Renal pelvis (tissue), 1 donor: ENCODE measurements at regions not wholly inside any gene's neighbourhood (a gene's known extent, or its start where the extent isn't known, plus 50 kb on each side); places are given as distances from the start of the nearest gene placed in this dataset.
"Not testable (repeated sequence)": the region's sequence is repeated elsewhere in the genome, so short reads cannot be mapped to it uniquely, and the experiment has no call there.

Source experiments
- DNase-seq: peaks from one replicate; pipeline ENCODE4 v3.0.0-alpha.2; 2013

DNA sequence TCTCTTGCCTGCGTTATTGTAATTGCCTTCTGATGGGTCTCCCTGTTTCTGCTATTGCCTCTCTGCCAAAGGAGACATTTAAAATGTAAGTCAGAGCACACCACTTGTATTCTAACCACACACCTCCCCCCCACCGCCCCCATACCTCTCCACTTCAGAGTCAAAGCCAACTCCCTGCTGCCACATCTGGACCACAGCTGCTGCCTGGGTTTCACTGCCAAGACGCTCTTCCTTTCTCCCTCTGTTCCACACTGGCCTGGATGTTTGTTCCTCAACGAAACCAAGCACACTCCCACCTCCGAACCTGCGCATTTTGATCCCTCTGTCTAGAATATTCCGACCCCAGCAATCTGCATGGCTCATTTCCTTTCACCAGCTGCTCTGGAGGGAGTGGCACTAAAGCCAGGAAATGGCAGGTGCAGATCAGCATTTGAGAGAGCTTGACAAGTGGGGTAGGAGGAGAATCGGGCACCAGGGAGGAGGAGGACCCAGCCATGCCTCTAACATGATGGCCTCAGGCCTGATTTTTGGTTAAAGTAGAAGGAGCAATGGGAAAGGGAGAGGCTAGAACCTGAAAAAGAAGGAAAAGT lies 92.4 kb upstream of the HS3ST2 start:
- DNase-seq: no peak

DNA sequence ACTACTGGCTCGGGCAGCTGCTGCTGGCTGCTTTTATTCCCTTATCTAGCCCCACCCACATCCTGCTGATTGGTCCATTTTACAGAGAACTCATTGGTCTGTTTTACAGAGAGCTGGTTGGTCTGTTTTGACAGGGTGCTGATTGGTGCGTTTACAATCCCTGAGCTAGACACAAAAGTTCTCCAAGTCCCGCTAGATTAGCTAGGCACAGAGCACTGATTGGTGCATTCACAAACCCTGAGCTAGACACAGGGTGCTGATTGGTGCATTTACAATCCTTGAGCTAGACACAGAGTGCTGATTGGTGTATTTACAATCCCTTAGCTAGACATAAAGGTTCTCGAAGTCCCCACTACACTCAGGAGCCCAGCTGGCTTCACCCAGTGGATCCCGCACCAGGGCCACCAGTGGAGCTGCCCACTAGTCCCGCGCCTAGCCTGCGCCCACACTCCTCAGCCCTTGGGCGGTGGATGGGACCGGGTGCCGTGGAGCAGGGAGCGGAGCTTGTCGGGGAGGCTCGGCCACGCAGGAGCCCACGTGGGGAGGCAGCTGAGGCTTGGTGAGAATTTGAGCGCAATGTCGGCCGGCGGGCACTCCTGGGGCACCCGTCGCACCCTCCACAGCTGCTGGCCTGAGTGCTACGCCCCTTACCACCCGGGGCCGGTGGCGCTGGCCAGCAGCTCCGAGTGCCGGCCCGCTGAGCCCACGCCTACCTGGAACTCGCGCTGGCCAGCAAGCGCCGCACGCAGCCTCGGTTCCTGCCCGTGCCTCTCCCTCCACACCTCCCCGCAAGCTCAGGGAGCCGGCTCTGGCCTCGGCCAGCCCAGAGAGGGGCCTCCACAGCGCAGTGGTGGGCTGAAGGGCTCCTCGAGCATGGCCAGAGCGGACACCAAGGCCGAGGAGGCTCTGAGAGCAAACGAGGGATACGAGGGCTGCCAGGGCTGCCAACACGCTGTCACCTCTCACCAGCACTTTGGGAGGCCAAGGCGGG lies 91.1 kb upstream of the HS3ST2 start:
- not testable (repeated sequence) for DNase-seq

DNA sequence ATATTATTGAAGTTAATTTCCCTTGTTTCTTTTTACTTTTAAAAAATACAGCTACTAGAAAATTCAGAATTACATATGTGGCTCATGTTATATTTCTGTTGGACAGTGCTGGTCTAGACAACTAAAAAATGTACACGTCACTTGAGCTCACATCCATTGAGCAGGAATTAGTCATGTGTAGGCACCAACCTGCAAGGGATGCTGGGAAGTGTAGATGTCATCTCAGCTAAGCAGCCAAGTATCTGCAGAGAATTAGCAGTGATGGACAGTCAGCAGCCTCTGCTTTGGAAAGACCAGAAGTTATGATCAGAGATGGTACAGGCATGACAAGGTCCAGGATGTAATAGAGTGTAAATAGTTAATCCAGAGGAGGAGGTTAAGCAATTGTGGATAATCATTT lies 87.1 kb upstream of the HS3ST2 start:
- no peak for DNase-seq

DNA sequence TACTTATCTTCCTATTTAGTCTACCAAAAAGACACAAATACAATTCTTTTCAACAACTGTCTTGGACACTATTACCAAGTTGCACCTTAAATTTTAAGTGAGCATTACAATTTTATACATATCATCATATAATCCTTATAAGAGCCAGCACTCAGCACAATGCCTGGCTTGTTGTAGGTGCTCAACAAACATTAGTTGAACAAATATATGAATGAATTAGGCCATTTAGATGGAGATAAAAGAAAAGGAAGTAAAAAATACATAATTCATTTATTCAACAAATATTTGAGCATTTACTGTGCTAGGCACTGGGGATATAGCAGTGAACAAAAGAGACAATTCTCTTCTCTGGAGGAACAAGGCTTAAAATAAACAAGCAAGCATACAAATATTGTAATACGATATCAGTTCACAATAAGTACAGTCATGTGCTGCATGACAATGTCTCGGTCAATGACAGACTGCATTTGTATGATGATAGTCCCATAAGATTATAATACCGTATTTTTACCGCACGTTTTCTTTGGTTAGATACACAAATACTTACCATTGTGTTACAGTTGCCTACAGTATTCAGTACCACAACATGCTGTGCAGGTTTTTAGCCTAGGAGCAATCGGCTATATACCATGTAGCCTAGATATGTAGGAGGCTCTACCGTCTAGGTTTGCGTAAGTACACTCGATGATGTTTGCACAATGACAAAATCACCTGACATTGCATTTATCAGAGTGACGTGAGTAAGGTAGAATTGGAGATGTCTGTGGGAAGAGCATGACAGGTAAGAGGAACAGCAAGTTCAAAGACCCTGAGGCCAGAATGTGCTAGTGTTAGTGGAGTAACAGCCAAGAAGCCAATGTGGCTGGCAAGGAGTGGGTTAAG lies 86.4 kb upstream of the HS3ST2 start:
- DNase-seq: no peak

DNA sequence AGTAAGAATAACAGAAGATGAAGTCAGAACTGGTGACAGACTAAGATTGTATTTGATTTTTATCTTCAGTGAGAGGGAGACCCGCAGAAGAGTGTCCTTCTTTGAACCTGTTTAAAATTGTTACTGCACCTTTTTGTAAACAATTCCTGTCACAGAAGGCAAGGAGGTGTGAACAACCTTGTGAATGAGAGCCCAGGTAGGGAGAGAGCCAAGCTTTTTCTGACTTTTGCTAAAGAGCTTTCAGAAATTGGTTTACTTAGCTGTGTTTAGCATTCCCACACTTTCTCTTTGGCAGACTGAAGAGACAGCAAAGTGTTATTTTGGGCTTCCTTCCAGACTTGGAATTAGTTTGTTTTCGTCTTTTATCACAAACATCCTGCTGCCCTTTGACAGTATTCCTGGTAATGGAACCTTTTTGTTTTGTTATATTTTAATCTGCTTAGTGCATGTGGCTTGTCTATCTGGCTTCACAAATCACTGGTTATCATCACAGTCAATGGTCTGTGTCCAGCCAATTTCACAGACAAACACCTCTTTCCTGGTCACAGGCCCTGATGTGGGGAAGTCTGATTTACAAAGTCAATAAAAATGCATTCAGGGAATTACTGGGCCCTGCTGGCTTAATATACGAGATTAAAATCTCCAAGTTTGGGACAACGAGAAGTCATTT lies 85.7 kb upstream of the HS3ST2 start:
- DNase-seq: peak; percentile 37

DNA sequence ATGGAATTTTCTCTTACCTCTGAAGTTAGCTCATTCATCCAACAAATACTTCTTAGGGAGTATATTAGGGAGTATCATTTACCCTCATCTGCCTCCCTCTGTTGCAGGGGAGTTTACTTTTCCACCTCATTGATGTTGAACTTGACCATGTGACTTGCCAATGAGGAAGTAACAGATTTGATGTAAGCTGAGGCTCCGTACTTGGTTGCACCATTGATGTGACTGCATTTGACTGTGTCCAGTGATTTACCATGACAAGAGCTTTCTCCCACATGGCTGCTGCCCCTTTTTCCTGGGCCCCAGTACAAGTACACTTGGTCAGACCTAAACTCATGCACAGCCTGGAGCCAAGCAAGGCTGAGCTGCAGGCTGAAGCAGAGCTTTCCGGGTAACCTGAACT lies 81.6 kb upstream of the HS3ST2 start:
- peak; percentile 82 for DNase-seq

DNA sequence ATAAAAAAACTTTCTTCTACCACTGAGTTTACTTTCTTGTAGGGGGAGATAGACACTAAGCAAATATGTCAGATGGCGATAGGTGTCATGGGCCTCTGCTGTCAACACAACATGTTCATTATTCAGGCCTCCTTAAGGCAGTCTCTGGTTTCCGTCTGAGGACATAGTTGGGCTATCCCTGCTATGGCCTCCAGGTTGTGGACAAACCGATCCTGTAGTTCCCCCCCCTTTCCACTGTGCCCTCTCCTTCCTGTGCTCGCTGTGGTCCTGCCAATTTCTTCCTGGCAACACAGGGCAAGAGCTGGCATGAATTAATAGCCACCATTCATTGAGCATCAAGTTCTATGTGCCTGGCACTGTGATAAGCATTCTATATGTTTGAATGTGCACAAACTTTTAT lies 81.0 kb upstream of the HS3ST2 start:
- DNase-seq: no peak

DNA sequence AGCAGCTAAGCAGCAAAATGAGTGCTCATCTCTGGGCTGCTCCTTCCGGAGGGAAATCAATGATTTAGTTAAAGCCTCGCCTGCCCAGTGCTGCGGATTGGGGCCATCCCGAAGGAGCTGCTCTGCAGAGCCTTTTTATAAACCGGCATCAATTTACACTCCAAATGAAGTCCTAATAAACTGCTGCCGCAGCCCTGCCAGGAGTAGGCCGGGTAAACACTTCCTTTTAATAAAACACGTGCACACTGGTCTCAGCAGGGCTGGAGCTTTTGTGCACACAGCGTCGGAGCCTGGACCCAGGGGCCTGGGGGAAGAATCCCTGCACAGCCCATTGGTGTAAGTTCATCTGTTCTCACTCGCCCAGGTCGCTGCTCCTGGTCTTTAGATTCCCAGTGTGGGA lies 79.6 kb upstream of the HS3ST2 start:
- DNase-seq: no peak

DNA sequence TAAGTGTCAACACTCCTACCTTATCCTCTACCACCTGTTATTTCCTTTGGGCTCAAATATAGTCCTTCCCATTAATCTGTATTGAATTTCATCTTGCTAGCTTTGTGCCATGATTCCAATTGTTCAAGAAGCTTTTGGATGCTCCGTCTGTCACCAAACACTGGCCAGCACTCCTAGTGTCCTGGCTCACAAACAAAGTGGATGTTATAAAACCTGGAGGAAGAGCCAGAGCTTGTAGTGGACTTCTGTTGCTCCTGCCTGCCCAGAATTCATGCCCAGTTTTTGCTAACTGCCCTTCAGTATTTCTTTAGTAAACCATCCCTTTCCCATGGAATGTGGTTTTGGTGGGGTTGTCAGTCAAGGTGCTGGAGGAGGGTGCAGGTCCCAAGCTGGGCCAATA lies 77.2 kb upstream of the HS3ST2 start:
- DNase-seq: no peak

DNA sequence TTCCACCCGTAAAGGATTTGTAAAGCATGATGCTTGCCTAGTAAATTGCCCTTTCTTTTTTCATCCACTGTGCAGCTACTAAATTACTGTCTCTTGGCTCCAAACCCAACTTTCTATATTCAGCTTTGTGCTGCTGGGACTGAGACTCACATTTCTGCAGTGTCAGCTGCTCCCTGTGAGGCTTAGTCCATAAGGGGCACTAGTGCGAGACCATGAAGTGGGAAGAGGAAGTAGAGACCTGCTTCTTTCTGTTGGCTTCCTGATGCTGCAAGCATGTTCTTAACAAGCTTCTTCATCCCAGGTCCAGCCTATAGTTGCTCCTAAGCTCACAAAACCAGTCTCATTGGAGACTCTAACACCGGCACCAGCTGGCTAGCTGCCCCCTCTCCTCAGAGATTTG lies 74.9 kb upstream of the HS3ST2 start:
- no peak for DNase-seq

DNA sequence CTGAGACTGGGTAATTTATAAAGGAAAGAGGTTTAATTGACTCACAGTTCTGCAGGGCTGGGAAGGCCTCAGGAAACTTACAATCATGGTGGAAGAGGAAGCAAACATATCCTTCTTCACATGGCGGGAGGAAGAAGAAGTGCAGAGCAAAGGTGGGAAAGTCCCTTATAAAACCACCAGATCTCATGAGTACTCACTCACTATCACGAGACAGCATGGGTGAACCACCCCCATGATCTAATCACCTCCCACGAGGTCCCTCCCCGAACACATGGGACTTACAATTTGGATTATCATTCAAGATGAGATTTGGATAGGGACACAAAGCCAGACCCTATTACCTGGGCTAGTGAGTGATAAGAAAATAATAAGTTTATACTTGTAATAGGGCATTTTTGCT lies 70.6 kb upstream of the HS3ST2 start:
- DNase-seq: no peak

DNA sequence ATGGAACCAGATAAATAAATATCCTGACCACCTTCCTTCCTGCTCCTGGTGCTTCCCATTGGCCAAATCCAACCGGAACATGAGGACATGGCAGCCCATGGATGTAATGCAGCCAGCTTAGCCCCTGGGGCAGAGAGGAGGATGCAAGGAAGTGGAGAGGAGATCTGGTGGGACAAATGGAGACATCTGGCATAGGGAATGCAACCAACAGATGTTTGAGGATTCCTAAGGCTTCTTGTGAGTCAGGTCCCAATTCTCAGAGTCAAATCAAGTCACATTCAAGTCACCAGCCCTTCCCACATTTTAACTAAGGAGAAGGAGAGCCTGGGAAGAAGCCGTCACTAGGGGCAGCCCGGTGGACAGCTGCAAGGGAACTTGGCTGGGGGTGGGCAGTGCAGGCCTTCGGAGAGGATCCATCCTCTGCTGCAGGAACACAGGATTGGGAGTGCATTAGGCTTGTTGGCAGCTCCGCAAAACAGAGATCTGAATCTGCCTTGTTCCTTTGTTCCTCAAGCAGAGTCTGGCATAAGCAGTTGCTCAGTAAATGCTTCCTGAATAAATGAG lies 62.8 kb upstream of the HS3ST2 start:
- no peak for DNase-seq

DNA sequence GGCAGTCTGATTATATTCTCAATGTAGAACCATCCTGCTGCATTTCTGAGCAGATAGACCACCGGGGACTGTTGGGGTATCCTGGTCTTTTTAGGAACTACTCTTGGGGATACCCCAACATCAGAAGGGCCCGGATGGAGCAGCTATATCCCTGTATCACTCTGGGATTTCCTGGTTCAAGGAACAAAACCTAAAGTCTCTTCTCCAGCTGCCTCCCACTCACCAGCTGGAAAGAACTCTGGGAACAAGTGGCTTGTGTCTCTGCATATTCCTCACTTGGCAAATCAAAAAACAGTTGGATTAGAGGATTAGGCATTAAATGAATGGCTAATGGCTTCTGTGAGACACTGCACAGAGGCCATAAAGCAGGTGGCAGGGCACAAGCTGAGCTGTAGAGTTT lies 62.3 kb upstream of the HS3ST2 start:
- no peak for DNase-seq

DNA sequence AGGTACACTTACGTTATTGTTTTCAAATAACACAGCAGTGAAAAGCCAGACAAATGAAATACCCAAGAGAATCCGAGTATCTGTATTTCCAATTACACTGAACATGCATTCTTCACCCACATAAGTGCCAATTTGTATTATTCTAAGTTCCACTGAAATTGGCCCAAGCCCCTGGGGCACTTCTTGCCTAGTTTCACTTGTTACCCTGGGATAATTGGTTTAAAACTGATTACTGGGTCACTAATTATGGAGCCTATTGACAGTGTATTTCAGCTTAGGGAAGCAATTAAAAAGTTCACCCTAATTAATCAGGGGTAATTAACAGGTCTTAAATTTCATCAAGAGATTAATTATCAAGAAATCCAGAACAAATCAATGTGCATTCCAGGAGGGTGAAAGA lies 60.5 kb upstream of the HS3ST2 start:
- DNase-seq: no peak

DNA sequence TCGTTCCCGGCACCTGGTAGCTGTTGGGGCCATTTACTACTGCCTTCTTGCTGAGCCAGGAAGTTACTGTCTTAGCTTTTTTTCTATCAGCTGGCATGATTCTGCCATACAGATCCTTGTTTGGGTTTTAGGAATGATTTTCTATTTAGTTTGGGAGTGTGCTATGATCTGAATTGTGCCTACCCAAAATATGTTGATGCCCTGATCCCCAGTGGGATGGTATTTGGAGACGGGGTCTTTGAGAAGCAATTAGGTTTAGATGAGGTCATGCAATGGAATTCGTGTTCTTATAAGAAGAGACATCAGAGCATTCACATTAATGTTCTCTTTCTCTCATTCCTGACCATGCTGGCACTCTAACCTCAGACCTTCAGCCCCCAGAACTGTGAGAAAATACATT lies 59.4 kb upstream of the HS3ST2 start:
- DNase-seq: no peak

DNA sequence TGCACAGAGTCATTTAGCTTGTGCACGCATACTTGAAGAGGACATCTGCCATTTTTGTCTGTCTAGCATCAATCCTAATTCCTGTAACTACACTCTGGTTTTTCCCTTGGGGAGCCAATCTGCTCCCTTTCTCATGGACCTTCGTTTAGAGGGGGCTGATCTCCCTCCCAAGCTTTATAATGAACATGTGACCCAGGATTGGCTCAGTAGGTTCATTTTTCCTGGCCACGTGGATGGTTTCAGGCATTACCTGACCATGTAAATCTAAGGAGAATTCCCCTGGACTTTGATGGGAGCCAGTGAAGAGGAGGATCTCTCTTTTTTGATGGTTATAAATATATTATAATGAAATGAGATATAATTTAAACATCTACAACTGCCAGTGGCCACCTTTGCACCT lies 56.8 kb upstream of the HS3ST2 start:
- no peak for DNase-seq

DNA sequence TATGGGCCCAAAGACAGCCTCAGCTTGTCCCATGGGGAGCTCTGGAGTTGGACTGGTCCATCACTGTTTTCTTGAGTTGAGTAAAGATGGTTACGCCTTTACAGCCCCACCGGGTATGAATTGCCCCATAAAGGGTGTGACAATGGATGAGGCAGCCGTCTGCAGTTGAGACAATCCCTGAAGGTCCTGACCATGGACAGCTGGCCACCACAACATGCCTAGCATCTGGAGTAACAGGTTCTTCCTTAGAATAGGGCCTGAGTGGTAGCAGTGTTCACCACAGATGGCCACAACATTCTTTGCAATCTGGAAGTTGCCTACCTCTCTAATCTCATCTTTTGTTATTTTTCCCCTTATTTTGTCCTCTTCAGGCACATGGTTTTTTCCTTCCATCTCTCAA lies 51.5 kb upstream of the HS3ST2 start:
- no peak for DNase-seq

DNA sequence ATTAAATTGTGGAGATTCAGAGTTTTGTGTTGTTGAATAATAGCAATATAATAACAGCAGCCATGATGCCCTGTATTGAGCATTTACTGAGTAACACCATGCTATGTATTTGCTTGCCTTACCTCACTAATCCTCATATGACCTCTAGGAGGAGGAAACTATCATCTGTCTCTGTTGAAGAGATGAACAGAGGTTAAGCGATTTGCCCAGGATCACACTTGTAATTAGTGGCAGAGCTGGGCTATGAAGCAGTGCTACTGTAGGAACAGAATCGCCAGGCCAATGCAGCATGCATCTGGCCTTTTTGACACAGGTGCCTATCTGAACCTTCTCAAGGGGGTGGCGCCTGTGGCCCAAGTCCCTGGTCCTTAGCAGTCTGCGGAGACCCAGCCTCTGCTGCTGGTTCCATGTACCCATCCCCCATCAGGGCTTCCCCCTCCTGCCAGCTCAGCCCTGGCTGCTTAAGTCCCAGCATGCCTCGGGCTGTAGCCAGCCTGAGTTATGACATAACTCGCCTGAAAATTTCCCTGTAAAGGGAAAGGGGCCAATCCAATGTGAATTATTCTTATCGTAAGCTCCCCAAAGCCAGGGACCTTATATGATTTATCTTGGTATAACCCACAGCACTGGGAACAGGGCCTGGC lies 50.4 kb upstream of the HS3ST2 start:
- DNase-seq: no peak
